Type B pancreatic cell (in vitro differentiated cells): ENCODE measurements at regions not wholly inside any gene's neighbourhood (a gene's known extent, or its start where the extent isn't known, plus 50 kb on each side); places are given as distances from the start of the nearest gene placed in this dataset.
A peak's percentile ranks its signal among the peaks of the same experiment; 100 is the strongest.
"Not testable (repeated sequence)": the region's sequence is repeated elsewhere in the genome, so short reads cannot be mapped to it uniquely, and the experiment has no call there.

Experiments used
- DNase-seq: peaks from one replicate; pipeline ENCODE4 v3.0.0; 2021; ENCODE audit warnings: mixed read lengths; ENCODE audit not compliant: unreplicated experiment; ENCODE audit errors: extremely low spot score
- H3K27ac Mint-ChIP-seq: 2 replicates; pipeline ENCODE4 v1.8.0; 2021; ENCODE audit warnings: mild to moderate bottlenecking, mixed read lengths
- H3K27me3 Mint-ChIP-seq: 2 replicates; pipeline ENCODE4 v1.8.0; 2021; ENCODE audit warnings: mixed read lengths
- H3K36me3 Mint-ChIP-seq: 2 replicates; pipeline ENCODE4 v1.8.0; 2021; ENCODE audit warnings: mixed read lengths
- H3K4me1 Mint-ChIP-seq: one replicate; pipeline ENCODE4 v1.8.0; 2021; ENCODE audit warnings: mixed read lengths; ENCODE audit not compliant: unreplicated experiment
- H3K4me3 Mint-ChIP-seq: 2 replicates; pipeline ENCODE4 v1.8.0; 2021; ENCODE audit warnings: mild to moderate bottlenecking, mixed read lengths
- H3K9me3 Mint-ChIP-seq: 2 replicates; pipeline ENCODE4 v1.8.0; 2021; ENCODE audit warnings: mixed read lengths
- CTCF ChIP-seq: fragments of 200-600 bp; sonication (generic); conservative IDR thresholded peaks from 2 replicates; pipeline ENCODE4 v1.5.0; 2021; ENCODE audit warnings: antibody characterized with exemption, mild to moderate bottlenecking

GRCh38 chr3:193174140-193174539, 66.9 kb upstream of the PLAAT1 start:
- H3K27me3 Mint-ChIP-seq, result peaks cover 23% of the 10 kb centered on the region
- H3K36me3 Mint-ChIP-seq, result no peaks in the 10 kb centered on the region
- TF ChIP-seq CTCF, result no peak
- H3K4me1 Mint-ChIP-seq, result peaks cover 5% of the 10 kb centered on the region
- no peaks in the 10 kb centered on the region for H3K9me3 Mint-ChIP-seq
- DNase-seq, result no peak
- no peak overlapping the region for H3K4me3 Mint-ChIP-seq
- no peak overlapping the region for H3K27ac Mint-ChIP-seq

DNA sequence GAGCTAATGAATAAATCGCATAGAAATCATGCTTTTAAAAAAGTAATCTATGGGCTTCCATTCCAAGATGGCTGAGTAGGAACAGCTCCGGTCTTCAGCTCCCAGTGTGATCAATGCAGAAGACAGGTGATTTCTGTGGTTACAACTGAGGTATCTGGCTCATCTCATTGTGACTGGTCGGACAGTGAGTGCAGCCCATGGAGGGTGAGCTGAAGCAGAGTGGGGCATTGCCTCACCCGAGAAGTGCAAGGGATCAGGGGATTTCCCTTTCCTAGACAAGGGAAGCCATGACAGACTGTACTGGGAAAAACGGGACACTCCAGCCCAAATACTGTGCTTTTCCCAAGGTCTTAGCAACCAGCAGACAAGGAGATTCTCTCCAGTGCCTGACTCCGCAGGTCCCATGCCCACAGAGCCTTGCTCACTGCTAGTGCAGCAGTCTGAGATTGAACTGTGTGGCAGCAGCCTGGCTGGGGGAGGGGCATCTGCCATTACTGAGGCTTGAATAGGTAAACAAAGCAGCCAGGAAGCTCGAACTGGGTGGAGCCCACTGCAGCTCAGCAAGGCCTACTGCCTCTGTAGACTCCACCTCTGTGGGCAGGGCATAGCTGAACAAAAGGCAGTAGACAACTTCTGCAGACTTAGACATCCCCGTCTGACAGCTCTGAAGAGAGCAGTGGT, 61.5 kb upstream of the PLAAT1 start:
- H3K27ac Mint-ChIP-seq, result not testable (repeated sequence)

GRCh38 chr3:193187070-193187722, 53.8 kb upstream of the PLAAT1 start:
- Mint-ChIP-seq H3K27ac (no peak overlapping the region), H3K4me3 (no peak overlapping the region), H3K36me3 (no peaks in the 10 kb centered on the region), H3K27me3 (peaks cover 14% of the 10 kb centered on the region), H3K9me3 (no peaks in the 10 kb centered on the region), H3K4me1 (peaks cover 4% of the 10 kb centered on the region)
- DNase-seq, result no peak
- no peak for TF ChIP-seq CTCF

More for the DNA sequence above, 61.5 kb upstream of the PLAAT1 start:
- H3K4me3 Mint-ChIP-seq, H3K9me3 Mint-ChIP-seq, H3K36me3 Mint-ChIP-seq, H3K4me1 Mint-ChIP-seq, DNase-seq: not testable (repeated sequence)
- peaks cover 28% of the 10 kb centered on the region for H3K27me3 Mint-ChIP-seq

DNA sequence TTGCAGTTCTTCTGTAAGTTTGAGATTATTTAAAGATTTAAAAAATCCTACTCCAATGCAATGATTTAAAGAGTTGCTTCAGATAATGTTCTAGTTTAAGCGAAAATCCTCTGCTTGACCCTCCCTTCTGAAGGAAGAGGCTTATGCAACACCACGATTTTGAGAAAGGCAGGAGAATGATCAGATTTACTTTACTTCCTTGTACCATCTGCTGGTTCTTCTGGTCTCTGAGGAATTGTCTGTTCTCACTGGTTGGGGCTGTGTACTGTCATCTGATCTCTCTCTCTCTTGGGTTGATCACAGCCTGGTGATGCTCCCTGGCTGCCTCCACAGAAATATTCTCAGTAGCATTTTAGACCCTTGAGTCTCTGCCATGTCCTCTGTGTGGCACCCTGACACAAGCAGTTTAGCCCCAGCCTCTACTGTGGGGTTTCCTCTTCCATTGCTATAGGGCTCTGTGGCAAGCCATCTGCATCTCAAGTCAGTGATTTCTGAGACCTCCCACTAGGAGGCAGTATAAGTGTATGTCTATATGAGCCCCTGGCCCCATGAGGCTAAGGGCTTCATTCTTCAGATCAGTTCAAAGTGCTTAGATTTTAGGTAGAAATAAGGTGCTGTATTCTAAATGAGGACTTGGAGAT, 50.8 kb upstream of the PLAAT1 start:
- no peak for DNase-seq
- H3K4me1 Mint-ChIP-seq, result peaks cover 13% of the 10 kb centered on the region
- peaks cover 18% of the 10 kb centered on the region for H3K27me3 Mint-ChIP-seq
- no peak overlapping the region for H3K4me3 Mint-ChIP-seq
- H3K27ac Mint-ChIP-seq, result no peak overlapping the region
- H3K9me3 Mint-ChIP-seq, result no peaks in the 10 kb centered on the region
- H3K36me3 Mint-ChIP-seq, result no peaks in the 10 kb centered on the region
- TF ChIP-seq CTCF, result peak; percentile 68
